Memory B cell (primary cell): ENCODE measurements at regions not wholly inside any gene's neighbourhood (a gene's known extent, or its start where the extent isn't known, plus 50 kb on each side); places are given as distances from the start of the nearest gene placed in this dataset.

Source experiments
- ATAC-seq: fragments of 150-1000 bp; cut with Tn5 transposase; 2 replicates; pipeline ENCODE4 v1.10.0; 2021; ENCODE audit warnings: low read depth, mild to moderate bottlenecking, moderate library complexity
- DNase-seq, 2 donors: peaks; one replicate each; pipeline ENCODE4 v3.0.0; 2022; ENCODE audit warnings: low spot score in 2 of 2
- H3K27ac Mint-ChIP-seq: one replicate; pipeline ENCODE4 v1.8.0; 2022; ENCODE audit warnings: mild to moderate bottlenecking, moderate library complexity, mixed read lengths
- H3K27me3 Mint-ChIP-seq: one replicate; pipeline ENCODE4 v1.8.0; 2022; ENCODE audit warnings: mixed read lengths
- H3K36me3 Mint-ChIP-seq: one replicate; pipeline ENCODE4 v1.8.0; 2022; ENCODE audit warnings: mild to moderate bottlenecking, mixed read lengths
- H3K4me1 Mint-ChIP-seq: one replicate; pipeline ENCODE4 v1.8.0; 2022; ENCODE audit warnings: mixed read lengths
- H3K4me3 Mint-ChIP-seq: one replicate; pipeline ENCODE4 v1.8.0; 2022; ENCODE audit warnings: mild to moderate bottlenecking, moderate library complexity, mixed read lengths
- H3K9me3 Mint-ChIP-seq: one replicate; pipeline ENCODE4 v1.8.0; 2022; ENCODE audit warnings: mixed read lengths

GRCh38 chr15:39498629-39499028, 82.2 kb upstream of the THBS1 start:
- Mint-ChIP-seq H3K27ac (no peak overlapping the region), H3K9me3 (no peaks in the 10 kb centered on the region), H3K4me3 (no peak overlapping the region), H3K4me1 (no peaks in the 10 kb centered on the region), H3K27me3 (peaks cover 9% of the 10 kb centered on the region), H3K36me3 (no peaks in the 10 kb centered on the region)
- DNase-seq (no peak), ATAC-seq (no peak)

DNA sequence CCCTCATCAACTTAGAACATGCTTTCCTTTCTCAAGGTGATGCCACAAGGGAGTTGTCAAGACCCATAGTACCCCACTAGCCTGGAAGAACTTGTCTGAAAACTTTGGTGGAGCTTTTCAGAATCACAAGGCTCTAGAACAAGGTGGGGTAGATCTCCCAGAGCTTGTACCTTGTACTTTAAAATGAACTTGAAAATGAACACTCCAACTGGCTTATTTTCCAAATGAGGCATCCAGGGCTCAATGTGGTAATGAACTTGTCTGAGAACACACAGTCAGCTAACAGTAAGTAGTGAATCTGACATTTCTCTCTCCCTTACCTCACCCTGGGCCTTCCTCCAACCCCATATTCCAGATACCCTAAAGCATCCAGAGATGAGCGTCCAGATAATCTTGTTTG, 81.8 kb upstream of the THBS1 start:
- DNase-seq: no peak
- Mint-ChIP-seq H3K9me3 (no peaks in the 10 kb centered on the region), H3K27ac (no peak overlapping the region), H3K4me1 (no peaks in the 10 kb centered on the region), H3K36me3 (no peaks in the 10 kb centered on the region), H3K27me3 (peaks cover 9% of the 10 kb centered on the region), H3K4me3 (no peak overlapping the region)
- no peak for ATAC-seq

DNA sequence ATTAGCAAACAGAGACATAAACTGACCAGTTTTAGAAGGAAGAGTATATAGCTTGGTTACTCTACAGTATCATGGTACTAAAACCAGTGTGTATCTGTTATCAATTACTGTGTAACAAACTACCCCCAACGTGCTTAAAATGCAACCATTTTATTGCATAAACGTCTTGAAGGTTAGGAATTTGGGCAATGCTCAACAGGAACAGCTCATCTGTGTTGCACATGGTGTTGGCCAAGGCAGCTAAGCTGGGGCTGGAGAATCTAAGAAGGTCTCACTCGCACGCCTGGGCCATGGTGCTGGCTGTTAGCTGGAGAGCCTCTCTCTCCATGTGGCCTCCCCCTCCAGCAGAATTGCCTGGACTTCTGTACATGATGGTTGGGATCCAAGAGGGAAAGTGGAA, 81.2 kb upstream of the THBS1 start:
- H3K27me3 Mint-ChIP-seq: peaks cover 7% of the 10 kb centered on the region
- DNase-seq (no peak), ATAC-seq (no peak)
- no peak overlapping the region for H3K4me3 Mint-ChIP-seq
- H3K9me3 Mint-ChIP-seq: no peaks in the 10 kb centered on the region
- H3K36me3 Mint-ChIP-seq: no peaks in the 10 kb centered on the region
- H3K4me1 Mint-ChIP-seq: no peaks in the 10 kb centered on the region
- no peak overlapping the region for H3K27ac Mint-ChIP-seq

GRCh38 chr15:39501366-39502081, 79.4 kb upstream of the THBS1 start:
- Mint-ChIP-seq H3K27me3 (peaks cover 4% of the 10 kb centered on the region), H3K36me3 (no peaks in the 10 kb centered on the region), H3K27ac (no peak overlapping the region), H3K4me1 (no peaks in the 10 kb centered on the region), H3K9me3 (no peaks in the 10 kb centered on the region), H3K4me3 (no peak overlapping the region)
- DNase-seq (no peak), ATAC-seq (no peak)

GRCh38 chr15:39502082-39502447, 78.8 kb upstream of the THBS1 start:
- H3K4me1 Mint-ChIP-seq: no peaks in the 10 kb centered on the region
- no peaks in the 10 kb centered on the region for H3K36me3 Mint-ChIP-seq
- H3K4me3 Mint-ChIP-seq: no peak overlapping the region
- no peak for ATAC-seq
- H3K27ac Mint-ChIP-seq: no peak overlapping the region
- DNase-seq: no peak
- no peaks in the 10 kb centered on the region for H3K9me3 Mint-ChIP-seq
- H3K27me3 Mint-ChIP-seq: peaks cover 3% of the 10 kb centered on the region

DNA sequence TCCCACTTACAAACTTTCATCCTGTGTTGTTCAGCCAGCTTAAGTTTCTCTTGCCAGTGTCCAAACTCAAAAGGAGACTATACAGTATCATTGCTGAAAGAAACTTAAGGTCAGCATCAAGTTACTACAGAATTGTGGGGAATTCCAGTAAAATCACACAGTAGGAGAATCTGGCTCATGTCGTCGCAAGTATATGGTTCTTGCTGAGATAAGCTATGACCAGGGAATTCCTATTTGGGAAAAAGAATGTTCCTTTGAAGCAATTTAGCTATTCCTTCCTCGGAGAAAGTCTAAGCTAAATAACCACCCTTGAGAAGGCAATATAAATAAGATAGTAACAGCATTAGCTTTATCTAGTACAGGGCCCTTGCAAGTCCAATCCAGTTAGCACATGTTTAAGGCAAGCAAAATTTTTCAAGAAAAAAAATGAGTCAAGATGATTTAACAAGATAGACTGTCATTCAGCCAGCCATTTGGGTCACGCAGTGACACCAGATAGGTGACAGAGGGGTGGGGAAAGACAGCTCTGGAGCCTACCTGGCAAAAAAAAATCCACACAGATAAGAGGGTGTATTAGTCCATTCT, 78.2 kb upstream of the THBS1 start:
- DNase-seq (no peak), ATAC-seq (no peak)
- peaks cover 2% of the 10 kb centered on the region for H3K27me3 Mint-ChIP-seq
- no peaks in the 10 kb centered on the region for H3K4me1 Mint-ChIP-seq
- H3K4me3 Mint-ChIP-seq: no peak overlapping the region
- no peaks in the 10 kb centered on the region for H3K9me3 Mint-ChIP-seq
- no peaks in the 10 kb centered on the region for H3K36me3 Mint-ChIP-seq
- H3K27ac Mint-ChIP-seq: no peak overlapping the region

GRCh38 chr15:39503526-39503925, 77.4 kb upstream of the THBS1 start:
- Mint-ChIP-seq H3K4me1 (no peaks in the 10 kb centered on the region), H3K27me3 (peaks cover 4% of the 10 kb centered on the region), H3K36me3 (no peaks in the 10 kb centered on the region), H3K4me3 (no peak overlapping the region), H3K27ac (no peak overlapping the region), H3K9me3 (no peaks in the 10 kb centered on the region)
- no peak for DNase-seq
- ATAC-seq: no peak

DNA sequence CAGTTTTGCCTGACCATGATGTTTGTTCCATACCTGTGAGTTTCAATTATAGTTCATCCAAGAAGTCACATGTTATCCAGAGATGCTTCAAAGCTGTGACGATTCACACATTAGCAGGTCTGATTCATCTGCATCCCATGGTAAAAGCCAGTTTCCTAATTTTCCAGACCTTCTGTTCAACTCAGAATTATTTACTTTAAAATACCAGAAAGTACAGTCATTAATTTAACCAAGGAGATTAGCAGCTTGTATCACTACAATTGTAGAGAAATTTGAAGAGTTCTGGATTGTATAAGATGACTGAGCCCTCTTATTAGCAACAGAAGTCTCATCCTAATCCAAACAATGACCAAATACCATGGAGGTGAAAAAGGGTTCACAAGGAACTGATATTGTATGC, 76.1 kb upstream of the THBS1 start:
- ATAC-seq (no peak), DNase-seq (no peak)
- H3K4me1 Mint-ChIP-seq: no peaks in the 10 kb centered on the region
- H3K27me3 Mint-ChIP-seq: peaks cover 6% of the 10 kb centered on the region
- H3K36me3 Mint-ChIP-seq: no peaks in the 10 kb centered on the region
- H3K27ac Mint-ChIP-seq: no peak overlapping the region
- no peak overlapping the region for H3K4me3 Mint-ChIP-seq
- H3K9me3 Mint-ChIP-seq: no peaks in the 10 kb centered on the region

GRCh38 chr15:39506146-39506545, 74.7 kb upstream of the THBS1 start:
- H3K4me1 Mint-ChIP-seq: no peaks in the 10 kb centered on the region
- no peaks in the 10 kb centered on the region for H3K36me3 Mint-ChIP-seq
- DNase-seq: no peak
- ATAC-seq: no peak
- H3K27ac Mint-ChIP-seq: no peak overlapping the region
- H3K27me3 Mint-ChIP-seq: peaks cover 9% of the 10 kb centered on the region
- peaks cover 2% of the 10 kb centered on the region for H3K9me3 Mint-ChIP-seq
- H3K4me3 Mint-ChIP-seq: no peak overlapping the region

- Mint-ChIP-seq H3K27ac (no peak overlapping the region), H3K9me3 (peaks cover 2% of the 10 kb centered on the region), H3K4me1 (no peaks in the 10 kb centered on the region), H3K36me3 (no peaks in the 10 kb centered on the region), H3K27me3 (peaks cover 9% of the 10 kb centered on the region), H3K4me3 (no peak overlapping the region)
- ATAC-seq (no peak), DNase-seq (no peak)
Measured at GRCh38 chr15:39508536-39508935, 72.3 kb upstream of the THBS1 start.

DNA sequence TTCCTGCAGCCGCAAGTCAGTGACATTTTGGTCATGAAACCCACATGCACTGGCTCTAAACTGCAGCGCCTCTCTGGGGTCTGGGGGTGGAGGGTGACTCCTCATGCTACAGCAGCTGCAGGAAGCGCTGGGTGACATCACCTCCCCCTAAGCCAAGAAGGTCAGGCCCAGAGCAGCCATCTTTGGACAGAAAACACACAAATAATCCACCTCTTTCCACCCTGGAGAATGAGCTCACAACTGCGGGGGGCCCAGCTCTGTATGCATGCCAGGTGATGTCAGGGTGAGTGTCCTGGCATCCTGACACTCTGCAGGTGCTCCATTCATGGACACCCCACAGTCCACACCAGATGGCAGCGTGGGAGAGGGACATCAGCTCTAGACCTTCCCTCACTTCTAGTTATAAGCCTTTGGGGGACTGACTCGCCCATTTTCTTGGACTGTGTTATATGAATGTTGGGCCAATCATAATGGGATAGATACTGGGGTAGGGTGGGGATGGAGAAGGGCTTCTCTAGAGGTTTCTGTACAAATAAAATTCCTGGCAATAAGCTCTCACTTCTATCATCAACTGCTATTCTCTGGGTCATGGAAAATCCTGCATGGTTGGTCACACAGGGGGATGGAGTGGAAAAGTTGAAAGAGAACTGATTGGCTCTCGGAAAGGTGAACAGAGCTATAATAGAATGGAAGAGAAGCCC, 70.7 kb upstream of the THBS1 start:
- peaks cover 4% of the 10 kb centered on the region for H3K9me3 Mint-ChIP-seq
- H3K4me1 Mint-ChIP-seq: no peaks in the 10 kb centered on the region
- H3K36me3 Mint-ChIP-seq: peaks cover 2% of the 10 kb centered on the region
- no peak overlapping the region for H3K4me3 Mint-ChIP-seq
- ATAC-seq (no peak), DNase-seq (no peak)
- H3K27me3 Mint-ChIP-seq: peaks cover 9% of the 10 kb centered on the region
- no peak overlapping the region for H3K27ac Mint-ChIP-seq

GRCh38 chr15:39511000-39511915, 69.6 kb upstream of the THBS1 start:
- no peak overlapping the region for H3K27ac Mint-ChIP-seq
- no peak for DNase-seq
- peaks cover 2% of the 10 kb centered on the region for H3K36me3 Mint-ChIP-seq
- no peak overlapping the region for H3K4me3 Mint-ChIP-seq
- no peak for ATAC-seq
- H3K9me3 Mint-ChIP-seq: peaks cover 4% of the 10 kb centered on the region
- H3K4me1 Mint-ChIP-seq: no peaks in the 10 kb centered on the region
- peaks cover 9% of the 10 kb centered on the region for H3K27me3 Mint-ChIP-seq

DNA sequence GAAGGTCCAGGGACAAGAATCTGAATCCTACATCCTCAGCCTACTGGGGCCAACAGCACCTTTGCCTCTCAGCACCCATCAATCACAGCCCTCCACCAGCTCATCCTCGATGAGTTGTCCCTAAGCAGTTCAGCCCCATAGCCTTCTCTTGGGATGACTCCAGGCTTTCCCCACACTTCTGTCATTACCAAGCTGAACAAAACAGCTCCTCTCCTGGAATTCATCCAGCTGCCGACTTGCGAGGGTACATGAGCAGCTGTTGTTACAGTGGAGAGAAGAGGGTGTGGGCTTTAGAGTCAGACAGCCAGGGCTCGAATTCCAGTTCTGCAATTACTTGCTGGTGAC, 69.0 kb upstream of the THBS1 start:
- no peak for DNase-seq
- H3K27me3 Mint-ChIP-seq: peaks cover 7% of the 10 kb centered on the region
- peaks cover 2% of the 10 kb centered on the region for H3K36me3 Mint-ChIP-seq
- peaks cover 4% of the 10 kb centered on the region for H3K9me3 Mint-ChIP-seq
- H3K4me1 Mint-ChIP-seq: no peaks in the 10 kb centered on the region
- H3K4me3 Mint-ChIP-seq: no peak overlapping the region
- ATAC-seq: no peak
- no peak overlapping the region for H3K27ac Mint-ChIP-seq

DNA sequence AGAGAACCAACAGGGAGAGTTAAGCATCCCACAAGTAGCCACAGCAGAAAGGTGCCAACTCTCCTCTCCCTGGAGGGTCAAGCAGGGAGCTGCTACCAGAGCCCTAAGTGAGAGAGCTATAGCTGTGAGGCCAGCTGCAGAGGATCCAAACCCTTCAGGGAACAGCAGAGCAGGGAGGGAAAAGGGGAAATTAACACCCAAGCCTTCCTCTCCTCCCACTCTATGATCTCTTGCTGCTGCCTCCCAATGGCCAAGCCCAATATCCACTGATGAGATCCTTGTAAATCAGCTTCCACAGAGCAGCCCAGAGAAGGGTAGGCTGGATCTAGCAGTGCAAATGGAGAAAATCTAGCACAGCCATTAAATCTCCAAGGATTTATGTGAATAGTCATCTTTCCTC, 68.2 kb upstream of the THBS1 start:
- ATAC-seq (no peak), DNase-seq (no peak)
- Mint-ChIP-seq H3K27me3 (peaks cover 7% of the 10 kb centered on the region), H3K4me3 (no peak overlapping the region), H3K27ac (no peak overlapping the region), H3K36me3 (peaks cover 2% of the 10 kb centered on the region), H3K9me3 (peaks cover 4% of the 10 kb centered on the region), H3K4me1 (no peaks in the 10 kb centered on the region)
